ENCODE measurements at regions not wholly inside any gene's neighbourhood (a gene's known extent, or its start where the extent isn't known, plus 50 kb on each side); places are given as distances from the start of the nearest gene placed in this dataset.

GRCh38 chr18:1907470-1908206 is 663.7 kb downstream of the METTL4 start:
- TF ChIP-seq, protein P1, sequence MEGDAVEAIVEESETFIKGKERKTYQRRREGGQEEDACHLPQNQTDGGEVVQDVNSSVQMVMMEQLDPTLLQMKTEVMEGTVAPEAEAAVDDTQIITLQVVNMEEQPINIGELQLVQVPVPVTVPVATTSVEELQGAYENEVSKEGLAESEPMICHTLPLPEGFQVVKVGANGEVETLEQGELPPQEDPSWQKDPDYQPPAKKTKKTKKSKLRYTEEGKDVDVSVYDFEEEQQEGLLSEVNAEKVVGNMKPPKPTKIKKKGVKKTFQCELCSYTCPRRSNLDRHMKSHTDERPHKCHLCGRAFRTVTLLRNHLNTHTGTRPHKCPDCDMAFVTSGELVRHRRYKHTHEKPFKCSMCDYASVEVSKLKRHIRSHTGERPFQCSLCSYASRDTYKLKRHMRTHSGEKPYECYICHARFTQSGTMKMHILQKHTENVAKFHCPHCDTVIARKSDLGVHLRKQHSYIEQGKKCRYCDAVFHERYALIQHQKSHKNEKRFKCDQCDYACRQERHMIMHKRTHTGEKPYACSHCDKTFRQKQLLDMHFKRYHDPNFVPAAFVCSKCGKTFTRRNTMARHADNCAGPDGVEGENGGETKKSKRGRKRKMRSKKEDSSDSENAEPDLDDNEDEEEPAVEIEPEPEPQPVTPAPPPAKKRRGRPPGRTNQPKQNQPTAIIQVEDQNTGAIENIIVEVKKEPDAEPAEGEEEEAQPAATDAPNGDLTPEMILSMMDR (IDR thresholded peaks at IDR 0.05; ENCODE audit: low read depth, low read length): no peak
- TF ChIP-seq, protein P2, sequence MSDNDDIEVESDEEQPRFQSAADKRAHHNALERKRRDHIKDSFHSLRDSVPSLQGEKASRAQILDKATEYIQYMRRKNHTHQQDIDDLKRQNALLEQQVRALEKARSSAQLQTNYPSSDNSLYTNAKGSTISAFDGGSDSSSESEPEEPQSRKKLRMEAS (IDR thresholded peaks at IDR 0.05; ENCODE audit: low read depth, low read length): no peak
- TF ChIP-seq MYC (IDR thresholded peaks at IDR 0.05; ENCODE audit: low read depth, low read length): no peak
- no peak for TF ChIP-seq POLR2A (IDR thresholded peaks at IDR 0.05; ENCODE audit: extremely low read depth, insufficient read length)

GRCh38 chr18:1914489-1914888 is 656.8 kb downstream of the METTL4 start:
- DNase-seq (ENCODE audit: low read depth): peak; percentile 32
- no peak for TF ChIP-seq POLR2A (IDR thresholded peaks at IDR 0.05; ENCODE audit: extremely low read depth, insufficient read length)
- TF ChIP-seq, protein P1 (IDR thresholded peaks at IDR 0.05; ENCODE audit: low read depth, low read length): peak; percentile 38
- TF ChIP-seq, protein P2 (IDR thresholded peaks at IDR 0.05; ENCODE audit: low read depth, low read length): no peak
- no peak for TF ChIP-seq MYC (IDR thresholded peaks at IDR 0.05; ENCODE audit: low read depth, low read length)
- no peak overlapping the region for H3K4me3 ChIP-seq (ENCODE audit: low read depth, low read length)

More at GRCh38 chr18:1907470-1908206, 663.7 kb downstream of the METTL4 start:
- H3K4me3 ChIP-seq (ENCODE audit: low read depth, low read length): no peak overlapping the region
- no peak for DNase-seq (ENCODE audit: low read depth)

DNA sequence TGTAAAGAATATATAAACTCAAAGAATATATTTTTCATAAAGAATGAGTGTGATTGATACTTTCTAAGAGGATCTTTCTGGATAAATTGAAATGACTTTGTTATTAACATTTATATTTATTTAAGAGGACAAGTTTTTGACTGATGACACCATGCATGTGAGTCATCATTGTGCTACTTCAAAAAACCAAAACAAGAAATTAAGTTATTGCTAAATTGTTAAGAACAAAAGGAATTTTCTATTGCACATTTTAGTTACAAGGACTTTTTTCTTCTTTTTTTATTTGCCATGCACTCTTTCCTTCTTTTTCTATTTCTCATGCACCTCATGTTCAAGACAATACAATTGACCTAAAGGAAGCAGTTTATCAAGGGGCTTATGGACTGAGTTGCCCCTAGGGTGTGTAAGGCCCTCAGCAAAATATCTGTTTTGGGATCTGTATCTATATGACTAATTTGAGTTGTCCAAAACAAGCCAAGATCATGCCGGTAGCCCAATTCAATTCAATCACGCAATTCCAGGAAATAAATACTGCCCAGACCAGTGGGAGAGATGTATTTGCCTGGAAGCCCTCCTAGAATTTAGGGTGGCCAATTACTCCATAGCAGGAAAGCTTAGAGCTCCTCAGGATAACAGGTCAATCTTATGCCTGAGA is 654.3 kb downstream of the METTL4 start:
- TF ChIP-seq, protein P1 (IDR thresholded peaks at IDR 0.05; ENCODE audit: low read depth, low read length): no peak
- TF ChIP-seq POLR2A (IDR thresholded peaks at IDR 0.05; ENCODE audit: extremely low read depth, insufficient read length) (no peak), MYC (IDR thresholded peaks at IDR 0.05; ENCODE audit: low read depth, low read length) (no peak)
- TF ChIP-seq, protein P2 (IDR thresholded peaks at IDR 0.05; ENCODE audit: low read depth, low read length): no peak
- H3K4me3 ChIP-seq (ENCODE audit: low read depth, low read length): no peak overlapping the region
- no peak for DNase-seq (ENCODE audit: low read depth)

DNA sequence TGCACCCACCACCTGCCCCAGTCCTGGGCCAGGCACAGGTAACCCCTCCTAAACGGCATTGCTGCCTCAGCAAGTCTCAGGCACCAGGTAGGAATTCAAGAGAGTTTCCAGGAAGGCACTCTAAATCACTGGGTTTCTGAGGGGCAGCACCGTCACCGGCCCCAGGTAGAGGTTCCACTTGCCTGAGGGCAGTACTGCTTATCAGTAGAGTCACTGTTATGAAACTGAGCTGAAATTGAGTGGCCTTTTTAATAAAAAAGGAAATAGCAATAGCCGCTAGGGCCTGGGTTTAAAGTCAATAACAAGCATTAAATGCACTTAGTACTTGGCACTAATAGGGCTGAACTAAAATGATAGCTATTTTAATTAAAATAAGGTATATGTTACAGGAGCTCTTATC is 653.7 kb downstream of the METTL4 start:
- no peak overlapping the region for H3K4me3 ChIP-seq (ENCODE audit: low read depth, low read length)
- TF ChIP-seq POLR2A (IDR thresholded peaks at IDR 0.05; ENCODE audit: extremely low read depth, insufficient read length) (no peak), MYC (IDR thresholded peaks at IDR 0.05; ENCODE audit: low read depth, low read length) (no peak)
- TF ChIP-seq, protein P2 (IDR thresholded peaks at IDR 0.05; ENCODE audit: low read depth, low read length): no peak
- TF ChIP-seq, protein P1 (IDR thresholded peaks at IDR 0.05; ENCODE audit: low read depth, low read length): no peak
- no peak for DNase-seq (ENCODE audit: low read depth)

- no peak overlapping the region for H3K4me3 ChIP-seq (ENCODE audit: low read depth, low read length)
- DNase-seq (ENCODE audit: low read depth): no peak
- TF ChIP-seq MYC (IDR thresholded peaks at IDR 0.05; ENCODE audit: low read depth, low read length): no peak
- TF ChIP-seq POLR2A (IDR thresholded peaks at IDR 0.05; ENCODE audit: extremely low read depth, insufficient read length): no peak
- TF ChIP-seq, protein P2 (IDR thresholded peaks at IDR 0.05; ENCODE audit: low read depth, low read length): no peak
- TF ChIP-seq, protein P1 (IDR thresholded peaks at IDR 0.05; ENCODE audit: low read depth, low read length): no peak
Measured at GRCh38 chr18:1922066-1922465, 649.2 kb downstream of the METTL4 start.
